Lung (tissue), 9 donors: ENCODE measurements at regions not wholly inside any gene's neighbourhood (a gene's known extent, or its start where the extent isn't known, plus 50 kb on each side); places are given as distances from the start of the nearest gene placed in this dataset.
"Not testable (repeated sequence)": the region's sequence is repeated elsewhere in the genome, so short reads cannot be mapped to it uniquely, and the experiment has no call there.

ENCODE experiments used
- ATAC-seq: fragments of 200-7000 bp; cut with Tn5 transposase; one replicate; pipeline ENCODE4 v1.9.1; 2020; ENCODE audit warnings: moderate number of reproducible peaks; ENCODE audit not compliant: insufficient read depth, low FRiP score
- DNase-seq, 3 donors: peaks; one replicate each; pipeline ENCODE4 v3.0.0-alpha.2; 2013 to 2017
- H3K27ac ChIP-seq, 2 donors: one replicate each; pipeline ENCODE4 v1.5.1; 2013; ENCODE audit warnings: mild to moderate bottlenecking in 2 of 2, moderate library complexity in 2 of 2, control low read depth in 1 of 2, inconsistent platforms in 1 of 2, low read depth in 1 of 2, low read length in 1 of 2
- H3K27me3 ChIP-seq, 3 donors: one replicate each; pipeline ENCODE4 v1.5.1; 2013; ENCODE audit warnings: low read length in 2 of 3; ENCODE audit not compliant: control insufficient read depth in 3 of 3, insufficient read depth in 3 of 3
- H3K36me3 ChIP-seq, 4 donors: one replicate each; pipeline ENCODE4 v1.5.1; 2013; ENCODE audit warnings: low read length in 4 of 4, mild to moderate bottlenecking in 1 of 4, moderate library complexity in 1 of 4; ENCODE audit not compliant: control insufficient read depth in 4 of 4, insufficient read depth in 4 of 4
- H3K4me1 ChIP-seq, 5 donors: one replicate each; pipeline ENCODE4 v1.5.1; 2013; ENCODE audit warnings: low read length in 5 of 5, mild to moderate bottlenecking in 2 of 5, moderate library complexity in 1 of 5; ENCODE audit not compliant: control insufficient read depth in 5 of 5, insufficient read depth in 5 of 5
- H3K4me3 ChIP-seq: one replicate; pipeline ENCODE4 v1.5.1; 2013; ENCODE audit warnings: mild to moderate bottlenecking, control low read depth, moderate library complexity
- H3K9ac ChIP-seq, 2 donors: one replicate each; pipeline ENCODE4 v1.5.1; 2013; ENCODE audit warnings: low read length in 2 of 2, control low read depth in 1 of 2; ENCODE audit not compliant: insufficient read depth in 1 of 2
- H3K9me3 ChIP-seq, 4 donors: one replicate each; pipeline ENCODE4 v1.5.1; 2013; ENCODE audit warnings: low read length in 3 of 4, mild to moderate bottlenecking in 1 of 4, moderate library complexity in 1 of 4; ENCODE audit not compliant: control insufficient read depth in 4 of 4, insufficient read depth in 3 of 4
- WGBS, 2 donors: extraction: QIAGEN DNeasy Blood & Tissue Kit; methylation state at CpG; one replicate each; pipeline ENCODE4 v1.1.7; 2013; 5-methylcytosine and 5-hydroxymethylcytosine counted together
- donor health status: Bipolar disorder and iron deficiency.
- donor health status: healthy.
- donor health status: DM: yes; HTN: yes; CAD: no.

DNA sequence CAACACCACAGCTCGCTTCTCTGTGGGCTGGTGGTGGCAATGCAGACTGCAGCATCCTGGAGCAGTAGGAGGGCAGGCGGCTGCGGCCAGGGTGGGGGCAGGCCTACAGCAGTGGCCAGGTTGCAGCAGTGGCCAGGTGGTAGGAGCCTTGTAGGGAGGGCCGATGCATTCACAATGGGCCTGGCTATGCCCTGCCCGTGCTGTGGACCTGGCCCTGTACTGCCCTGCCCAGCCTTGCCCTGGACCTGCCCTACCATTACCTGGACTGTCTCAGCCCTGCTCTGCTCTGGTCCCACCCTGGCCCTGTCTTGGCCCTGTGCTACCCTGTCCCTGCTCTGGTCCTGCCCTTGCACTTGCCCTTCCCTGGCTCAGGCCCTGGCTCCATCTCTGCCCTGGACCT is 226.0 kb downstream of the LIPI start:
- H3K9ac ChIP-seq, DNase-seq, H3K4me3 ChIP-seq, H3K9me3 ChIP-seq, H3K27ac ChIP-seq, H3K4me1 ChIP-seq, H3K36me3 ChIP-seq, H3K27me3 ChIP-seq, ATAC-seq: not testable (repeated sequence)
- WGBS, 2 donors = 91 to 96% methylated on average over 2 to 5 of the region's 5 CpGs

DNA sequence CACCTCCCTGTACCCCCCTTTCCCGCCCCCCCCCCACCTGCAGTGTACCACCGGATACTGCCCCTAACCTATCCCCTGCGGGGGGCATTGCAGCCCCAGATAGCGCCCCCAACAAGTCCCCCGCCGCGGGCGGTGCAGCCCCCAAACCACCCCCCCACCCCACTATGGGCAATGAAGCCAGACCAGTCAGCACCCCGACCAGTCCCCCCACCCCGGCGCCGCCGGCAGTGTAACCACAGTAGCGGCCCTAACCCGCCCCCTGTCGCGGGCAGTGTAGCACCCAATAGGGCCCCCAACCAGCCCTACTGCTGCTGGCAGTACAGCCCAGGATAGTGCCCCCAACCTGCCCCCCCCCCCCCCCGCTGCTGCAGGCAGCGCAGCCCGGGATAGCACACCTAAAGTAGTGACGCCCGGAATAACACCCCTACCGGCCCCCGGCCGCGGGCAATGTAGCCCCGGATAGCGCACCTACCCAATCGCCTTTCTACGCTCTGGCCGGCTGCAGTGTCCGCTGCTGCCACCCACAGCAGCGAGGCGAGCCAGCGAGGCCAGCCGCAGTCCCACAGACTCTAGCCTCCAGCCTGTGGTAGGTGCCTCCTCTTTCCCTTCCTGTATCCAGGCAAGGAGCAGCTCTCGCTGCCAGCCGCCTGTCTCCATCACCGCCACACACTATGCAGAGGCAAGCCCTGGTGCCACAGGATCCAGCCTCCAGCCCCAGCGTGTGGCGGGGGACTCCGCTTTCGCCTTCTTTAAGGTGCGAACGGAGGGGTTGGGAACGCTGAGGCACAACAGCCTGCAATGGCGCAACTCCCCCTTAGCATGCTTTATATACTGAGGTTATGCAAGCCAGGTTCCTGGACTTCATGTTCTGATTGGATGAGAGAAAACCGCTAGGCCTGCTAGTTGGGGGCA is 229.3 kb downstream of the LIPI start:
- H3K4me1 ChIP-seq, H3K9ac ChIP-seq, H3K36me3 ChIP-seq, H3K4me3 ChIP-seq, H3K9me3 ChIP-seq, H3K27me3 ChIP-seq, ATAC-seq, H3K27ac ChIP-seq, DNase-seq: not testable (repeated sequence)
- 62 to 75% methylated on average over 34 to 47 of the region's 48 CpGs for WGBS, 2 donors

DNA sequence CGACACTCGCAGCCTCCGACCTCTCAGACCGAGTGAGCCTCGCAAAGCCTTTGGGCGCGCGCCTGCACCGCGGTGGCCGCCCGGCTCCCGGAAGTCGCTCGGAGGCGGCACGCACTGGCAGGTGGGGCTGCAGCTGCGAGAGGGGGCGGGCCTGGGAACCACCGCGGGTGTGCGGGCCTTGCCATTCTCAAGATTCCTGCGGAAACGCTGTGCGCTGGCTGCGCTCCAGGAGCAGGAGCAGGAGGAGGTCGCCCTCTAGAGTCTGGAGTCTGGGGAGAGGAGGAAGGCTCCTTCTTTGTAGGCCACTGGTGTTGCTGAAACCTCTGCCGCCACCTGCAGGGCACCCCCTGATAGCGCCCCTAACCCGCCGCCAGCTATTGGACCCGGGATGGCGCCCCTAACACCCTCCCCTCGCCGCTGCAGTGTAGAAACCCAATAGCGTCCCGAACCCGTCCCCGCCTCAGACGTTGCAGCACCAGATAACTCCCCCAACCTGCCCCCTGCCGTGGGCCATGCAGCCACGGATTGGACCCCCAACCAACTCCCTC is 230.6 kb downstream of the LIPI start:
- peak; percentile 6 to 52 (median 33) for DNase-seq
- peak; percentile 91 for ATAC-seq
- H3K9me3 ChIP-seq, H3K36me3 ChIP-seq, H3K27me3 ChIP-seq, H3K27ac ChIP-seq, H3K4me1 ChIP-seq, H3K9ac ChIP-seq: not testable (repeated sequence)
- 7 to 14% methylated on average over 29 to 42 of the region's 42 CpGs for WGBS, 2 donors
- H3K4me3 ChIP-seq = peak overlapping the region; percentile 1

GRCh38 chr21:13979608-13980007 is 231.1 kb downstream of the LIPI start:
- H3K27ac ChIP-seq, ATAC-seq, H3K9ac ChIP-seq, H3K36me3 ChIP-seq, H3K9me3 ChIP-seq, DNase-seq, H3K27me3 ChIP-seq, H3K4me1 ChIP-seq: not testable (repeated sequence)
- H3K4me3 ChIP-seq = peak overlapping the region; percentile 28
- 20 to 25% methylated on average over 26 of the region's 26 CpGs for WGBS, 2 donors

DNA sequence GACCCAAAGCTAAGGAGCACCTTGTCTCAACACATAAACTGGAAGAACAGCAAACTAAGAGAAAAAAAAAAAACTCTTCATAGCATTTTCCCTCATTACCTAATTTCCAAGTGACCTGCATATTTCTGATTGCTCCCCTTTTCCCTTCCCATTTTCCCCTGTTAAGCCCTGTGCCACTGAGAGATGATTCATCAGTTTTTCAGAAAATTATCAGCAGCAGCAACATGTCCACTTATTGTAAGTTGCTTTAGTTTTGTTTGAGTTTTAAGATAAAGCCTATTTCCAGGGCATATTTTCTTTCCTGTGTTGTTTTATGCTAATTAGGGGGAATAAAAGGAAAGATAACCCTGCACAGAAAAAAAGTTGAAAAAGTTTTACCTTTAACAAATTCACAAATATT is 236.2 kb downstream of the LIPI start:
- not testable (repeated sequence) for H3K4me1 ChIP-seq, H3K9ac ChIP-seq, H3K36me3 ChIP-seq, H3K27me3 ChIP-seq, H3K9me3 ChIP-seq, H3K27ac ChIP-seq, H3K4me3 ChIP-seq, DNase-seq, ATAC-seq

DNA sequence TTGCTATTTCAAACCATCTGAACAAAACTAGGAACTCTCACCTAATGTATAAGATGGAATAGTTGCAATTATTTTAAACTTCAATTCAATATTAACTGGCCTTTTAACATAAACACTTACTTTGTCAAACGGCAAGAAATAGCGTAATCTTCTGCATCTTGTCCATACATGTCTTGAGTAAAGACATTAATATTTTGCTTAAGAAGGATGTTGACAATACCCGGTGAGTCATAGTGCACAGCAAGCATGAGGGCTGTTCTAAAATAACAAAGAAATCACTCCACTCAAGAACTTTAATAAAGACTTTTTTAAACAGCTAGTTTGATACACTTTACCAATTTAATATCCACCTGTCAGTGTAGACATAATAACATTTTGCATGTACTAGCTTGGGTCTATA is 240.9 kb downstream of the LIPI start:
- H3K27me3 ChIP-seq, DNase-seq, ATAC-seq, H3K4me3 ChIP-seq, H3K9ac ChIP-seq, H3K36me3 ChIP-seq, H3K9me3 ChIP-seq, H3K27ac ChIP-seq, H3K4me1 ChIP-seq: not testable (repeated sequence)
- 82 to 96% methylated on average over 3 of the region's 3 CpGs for WGBS, 2 donors

DNA sequence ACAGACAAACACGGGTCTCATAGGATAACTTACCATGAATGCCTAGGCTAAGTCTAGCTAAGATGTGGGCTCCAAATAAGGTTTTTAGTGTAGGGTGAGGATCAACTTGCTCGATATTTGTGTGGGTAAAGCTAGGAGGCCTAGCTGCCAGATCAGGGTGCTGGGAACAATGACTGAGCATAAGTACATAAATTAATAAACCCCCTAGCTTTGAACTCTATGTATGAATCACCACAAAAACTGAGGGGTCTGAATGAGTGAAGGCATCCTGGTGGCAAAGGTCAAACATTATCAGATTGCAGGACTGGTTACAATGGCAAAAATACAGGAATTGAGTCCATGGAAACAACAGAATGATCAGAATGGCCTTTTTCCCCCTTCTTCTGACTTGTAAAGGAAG is 241.8 kb downstream of the LIPI start:
- not testable (repeated sequence) for H3K9me3 ChIP-seq, H3K27me3 ChIP-seq, ATAC-seq, DNase-seq, H3K4me1 ChIP-seq, H3K4me3 ChIP-seq, H3K36me3 ChIP-seq, H3K27ac ChIP-seq, H3K9ac ChIP-seq
- WGBS, 2 donors = 66 to 78% methylated on average over 2 of the region's 2 CpGs

DNA sequence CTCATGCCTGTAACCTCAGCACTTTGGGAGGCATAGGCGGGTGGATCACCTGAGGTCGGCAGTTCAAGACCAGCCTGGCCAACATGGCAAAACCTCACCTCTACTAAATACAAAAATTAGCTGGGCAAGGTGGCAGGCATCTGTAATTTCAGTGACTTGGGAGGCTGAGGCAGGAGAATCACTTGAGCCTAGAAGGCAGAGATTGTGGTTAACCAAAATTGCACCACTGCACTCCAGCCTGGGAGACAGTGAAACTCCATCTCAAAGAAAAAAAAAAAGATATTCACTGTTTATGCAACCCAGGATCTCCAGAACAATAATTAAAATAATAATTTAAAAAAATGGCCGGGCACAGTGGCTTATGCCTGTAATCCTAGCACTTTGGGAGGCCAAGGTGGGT is 247.5 kb downstream of the LIPI start:
- not testable (repeated sequence) for H3K4me1 ChIP-seq, ATAC-seq, H3K27me3 ChIP-seq, H3K9ac ChIP-seq, H3K4me3 ChIP-seq, DNase-seq, H3K36me3 ChIP-seq, H3K9me3 ChIP-seq, H3K27ac ChIP-seq
- WGBS, 2 donors = 65 to 78% methylated on average over 1 to 3 of the region's 3 CpGs
